ENCODE measurements at regions not wholly inside any gene's neighbourhood (a gene's known extent, or its start where the extent isn't known, plus 50 kb on each side); places are given as distances from the start of the nearest gene placed in this dataset.
"Not testable (repeated sequence)": the region's sequence is repeated elsewhere in the genome, so short reads cannot be mapped to it uniquely, and the experiment has no call there.

- POLR2A ChIA-PET, result no interaction called here
- CTCF ChIA-PET, result no interaction called here
These were observed 871.0 kb downstream of the OTOL1 start for GRCh38 chr3:162367429-162368260.

GRCh38 chr3:162368417-162368816 is 871.8 kb downstream of the OTOL1 start:
- ChIA-PET CTCF (no interaction called here), POLR2A (no interaction called here)

- CTCF ChIA-PET, result no interaction called here
- POLR2A ChIA-PET, result no interaction called here
These were observed 872.7 kb downstream of the OTOL1 start for GRCh38 chr3:162369306-162369705.

- POLR2A ChIA-PET, result no interaction called here
- CTCF ChIA-PET, result no interaction called here
These were observed 873.5 kb downstream of the OTOL1 start for GRCh38 chr3:162370141-162370540.

GRCh38 chr3:162376761-162377160 is 880.2 kb downstream of the OTOL1 start:
- POLR2A ChIA-PET, result no interaction called here
- CTCF ChIA-PET, result no interaction called here

GRCh38 chr3:162377608-162378007 is 881.0 kb downstream of the OTOL1 start:
- ChIA-PET CTCF (no interaction called here), POLR2A (no interaction called here)

- POLR2A ChIA-PET, result no interaction called here
These were observed 888.8 kb downstream of the OTOL1 start for GRCh38 chr3:162385387-162385786.

GRCh38 chr3:162390891-162391290 is 894.3 kb downstream of the OTOL1 start:
- ChIA-PET CTCF (no interaction called here), POLR2A (no interaction called here)

More at GRCh38 chr3:162385387-162385786, 888.8 kb downstream of the OTOL1 start:
- CTCF ChIA-PET, result no interaction called here

GRCh38 chr3:162391301-162391700 is 894.7 kb downstream of the OTOL1 start:
- ChIA-PET POLR2A (no interaction called here), CTCF (no interaction called here)

- ChIA-PET POLR2A (no interaction called here), CTCF (no interaction called here)
These were observed 898.9 kb downstream of the OTOL1 start for GRCh38 chr3:162395496-162395895.

- CTCF ChIA-PET, result no interaction called here
These were observed 901.9 kb downstream of the OTOL1 start for GRCh38 chr3:162398554-162398953.

GRCh38 chr3:162400697-162401096 is 904.1 kb downstream of the OTOL1 start:
- POLR2A ChIA-PET, result no interaction called here

More at GRCh38 chr3:162398554-162398953, 901.9 kb downstream of the OTOL1 start:
- POLR2A ChIA-PET, result no interaction called here

GRCh38 chr3:162411556-162411955 is 914.9 kb downstream of the OTOL1 start:
- CTCF ChIA-PET, POLR2A ChIA-PET: not testable (repeated sequence)

More at GRCh38 chr3:162400697-162401096, 904.1 kb downstream of the OTOL1 start:
- CTCF ChIA-PET, result no interaction called here

- POLR2A ChIA-PET, result no interaction called here
- CTCF ChIA-PET, result no interaction called here
These were observed 925.1 kb downstream of the OTOL1 start for GRCh38 chr3:162421721-162422120.

GRCh38 chr3:162428192-162428591 is 931.6 kb downstream of the OTOL1 start:
- CTCF ChIA-PET, result no interaction called here
- POLR2A ChIA-PET, result no interaction called here

GRCh38 chr3:162435750-162436149 is 939.1 kb downstream of the OTOL1 start:
- CTCF ChIA-PET, result no interaction called here
- POLR2A ChIA-PET, result no interaction called here

- CTCF ChIA-PET, result no interaction called here
- POLR2A ChIA-PET, result no interaction called here
These were observed 940.2 kb downstream of the OTOL1 start for GRCh38 chr3:162436826-162437225.

GRCh38 chr3:162437480-162437879 is 940.9 kb downstream of the OTOL1 start:
- POLR2A ChIA-PET, result no interaction called here
- CTCF ChIA-PET, result no interaction called here

GRCh38 chr3:162441716-162442115 is 945.1 kb downstream of the OTOL1 start:
- ChIA-PET POLR2A (no interaction called here), CTCF (no interaction called here)

- POLR2A ChIA-PET, result no interaction called here
- CTCF ChIA-PET, result no interaction called here
These were observed 946.8 kb downstream of the OTOL1 start for GRCh38 chr3:162443376-162443775.

GRCh38 chr3:162468791-162469190 is 972.2 kb downstream of the OTOL1 start:
- POLR2A ChIA-PET, result no interaction called here
- CTCF ChIA-PET, result no interaction called here

GRCh38 chr3:162487138-162487537 is 990.5 kb downstream of the OTOL1 start:
- CTCF ChIA-PET, result no interaction called here
- POLR2A ChIA-PET, result no interaction called here
